CD14-positive monocyte (primary cell): ENCODE measurements at regions not wholly inside any gene's neighbourhood (a gene's known extent, or its start where the extent isn't known, plus 50 kb on each side); places are given as distances from the start of the nearest gene placed in this dataset.

Experiments used
- DNase-seq, 3 donors: peaks; one replicate each; pipeline ENCODE4 v3.0.0-alpha.2; 2011 to 2022
- H2AFZ ChIP-seq: 2 replicates; pipeline ENCODE4 v1.6.0; 2012; ENCODE audit warnings: mild to moderate bottlenecking, low read depth, low read length, inconsistent platforms; ENCODE audit not compliant: insufficient read depth, poor library complexity, severe bottlenecking
- H3K27ac ChIP-seq, 2 donors: 1 replicate in 1 of 2; 2 replicates in 1 of 2; pipeline ENCODE4 v1.5.1; 2012 to 2013; ENCODE audit warnings: low read length in 2 of 2, control low read depth in 1 of 2, inconsistent platforms in 1 of 2, low read depth in 1 of 2, mild to moderate bottlenecking in 1 of 2
- H3K27me3 ChIP-seq, 2 donors: one replicate each; pipeline versions ENCODE4 v1.6.0 to v1.6.1; 2011 to 2013; ENCODE audit warnings: low read length in 2 of 2; ENCODE audit not compliant: control insufficient read depth in 2 of 2, insufficient read depth in 2 of 2
- H3K36me3 ChIP-seq, 2 donors: replicated peaks in 1 of 2; 1 replicate in 1 of 2; 2 replicates in 1 of 2; pipeline versions ENCODE4 v1.5.1 to v1.6.1; 2012 to 2013; ENCODE audit warnings: low read length in 2 of 2, control low read depth in 1 of 2, inconsistent platforms in 1 of 2, mild to moderate bottlenecking in 1 of 2; ENCODE audit not compliant: insufficient read depth in 2 of 2, control insufficient read depth in 1 of 2
- H3K4me1 ChIP-seq, 2 donors: 1 replicate in 1 of 2; 2 replicates in 1 of 2; pipeline versions ENCODE4 v1.5.1 to v1.6.1; 2012 to 2013; ENCODE audit warnings: low read length in 2 of 2, control low read depth in 1 of 2, inconsistent platforms in 1 of 2, mild to moderate bottlenecking in 1 of 2, moderate library complexity in 1 of 2; ENCODE audit not compliant: insufficient read depth in 2 of 2, control insufficient read depth in 1 of 2
- H3K4me2 ChIP-seq: replicated peaks from 2 replicates; pipeline ENCODE3; 2012; ENCODE audit warnings: low read length, moderate library complexity, mild to moderate bottlenecking; ENCODE audit not compliant: poor library complexity, severe bottlenecking; ENCODE audit errors: extremely low read depth
- H3K4me3 ChIP-seq, 3 experiments: fragments of 200-600 bp in 1 of 3; sonication (generic) in 1 of 3; replicated peaks in 1 of 3; 1 replicate in 2 of 3; 2 replicates in 1 of 3; pipeline ENCODE4 v1.5.1; 2011 to 2013; ENCODE audit warnings: low read length in 3 of 3, mild to moderate bottlenecking in 3 of 3, control low read depth in 2 of 3, low read depth in 2 of 3, inconsistent platforms in 1 of 3, moderate library complexity in 1 of 3
- H3K79me2 ChIP-seq: 2 replicates; pipeline ENCODE4 v1.6.0; 2012; ENCODE audit warnings: mild to moderate bottlenecking, control low read depth, inconsistent platforms, low read length, moderate library complexity; ENCODE audit not compliant: insufficient read depth
- H3K9ac ChIP-seq: 2 replicates; pipeline ENCODE4 v1.6.0; 2017; ENCODE audit warnings: low read length, mild to moderate bottlenecking; ENCODE audit not compliant: insufficient read depth, poor library complexity, severe bottlenecking
- H3K9me3 ChIP-seq, 2 donors: replicated peaks in 1 of 2; 1 replicate in 1 of 2; 2 replicates in 1 of 2; pipeline versions ENCODE4 v1.5.1 to v1.6.1; 2012 to 2013; ENCODE audit warnings: low read length in 2 of 2, control low read depth in 1 of 2; ENCODE audit not compliant: control insufficient read depth in 1 of 2, insufficient read depth in 1 of 2
- H4K20me1 ChIP-seq: 2 replicates; pipeline ENCODE4 v1.6.0; 2012; ENCODE audit warnings: mild to moderate bottlenecking, low read length, control low read depth, moderate library complexity; ENCODE audit not compliant: insufficient read depth
- H3K27ac Mint-ChIP-seq, 7 donors: one replicate each; pipeline ENCODE4 v1.8.0; 2020; ENCODE audit warnings: mild to moderate bottlenecking in 7 of 7, mixed read lengths in 7 of 7, moderate library complexity in 6 of 7, inconsistent platforms in 2 of 7
- H3K27me3 Mint-ChIP-seq, 3 donors: one replicate each; pipeline ENCODE4 v1.8.0; 2021 to 2022; ENCODE audit warnings: low read depth in 3 of 3, mild to moderate bottlenecking in 3 of 3, mixed read lengths in 3 of 3, moderate library complexity in 3 of 3, inconsistent platforms in 1 of 3
- H3K36me3 Mint-ChIP-seq, 2 donors: one replicate each; pipeline ENCODE4 v1.8.0; 2020; ENCODE audit warnings: mixed read lengths in 2 of 2, inconsistent platforms in 1 of 2, mild to moderate bottlenecking in 1 of 2
- H3K4me1 Mint-ChIP-seq: one replicate; pipeline ENCODE4 v1.8.0; 2020; ENCODE audit warnings: mild to moderate bottlenecking, mixed read lengths
- H3K4me3 Mint-ChIP-seq, 2 donors: one replicate each; pipeline ENCODE4 v1.8.0; 2020; ENCODE audit warnings: mild to moderate bottlenecking in 2 of 2, mixed read lengths in 2 of 2, moderate library complexity in 1 of 2
- H3K9me3 Mint-ChIP-seq, 7 donors: one replicate each; pipeline ENCODE4 v1.8.0; 2020 to 2022; ENCODE audit warnings: mixed read lengths in 7 of 7, mild to moderate bottlenecking in 6 of 7, moderate library complexity in 6 of 7, inconsistent platforms in 2 of 7
- WGBS: methylation state at CpG from one replicate; pipeline ENCODE4 v1.1.5; 2013; ENCODE audit warnings: missing lambda C conversion rate; ENCODE audit not compliant: insufficient coverage; 5-methylcytosine and 5-hydroxymethylcytosine counted together
- intact Hi-C, 2 donors: fragments of 100-400 bp; cut with micrococcal nuclease; formaldehyde crosslinking; loops; one replicate each; pipeline versions ENCODE4 v1.15.0 to v1.15.1; 2023
- TF ChIP-seq, protein P1 (sequence below): fragments of 200-600 bp; IDR thresholded peaks from one replicate; pipeline ENCODE4 v1.8.0; 2022; ENCODE audit warnings: antibody characterized with exemption, mild to moderate bottlenecking

DNA sequence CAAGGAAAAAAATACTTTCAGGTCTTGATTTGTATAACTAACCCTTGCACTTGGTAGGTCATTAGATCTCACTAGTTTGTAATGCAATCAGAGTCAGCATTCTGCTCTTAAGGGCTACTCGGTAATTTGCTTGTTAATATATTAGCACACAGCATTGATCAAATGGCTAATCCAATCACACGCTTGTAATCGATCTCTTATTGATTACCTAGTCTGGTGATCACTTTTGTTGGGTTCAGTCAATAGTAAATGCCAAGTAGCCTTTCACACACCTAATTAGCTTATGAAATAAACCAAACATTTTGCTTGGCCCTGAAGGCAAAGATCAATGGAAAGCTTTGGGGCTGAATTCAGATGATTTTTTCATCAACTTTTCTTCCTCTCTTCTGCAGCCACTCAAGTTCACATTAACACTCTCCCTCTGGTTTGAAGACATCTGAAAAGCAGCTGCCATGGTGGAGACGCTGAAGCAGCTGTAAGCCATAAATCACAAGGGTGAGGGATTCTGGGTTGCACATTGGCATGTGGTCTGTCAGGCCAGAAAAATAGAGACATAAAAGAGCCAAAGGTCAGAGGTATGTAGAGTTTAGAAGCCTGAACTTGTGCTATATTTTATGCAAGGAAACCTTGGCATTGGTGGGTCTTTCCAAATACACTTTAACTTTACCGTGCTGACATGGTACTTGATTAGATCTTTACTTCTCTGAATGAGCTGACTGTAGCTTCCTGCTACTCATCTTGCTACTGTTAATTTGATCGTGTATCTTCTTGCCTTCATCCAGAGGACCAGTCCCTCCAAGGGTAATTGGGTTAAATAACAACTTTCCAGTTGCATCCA is 234.4 kb downstream of the SIM1 start:
- Histone ChIP-seq H3K79me2 (no peaks in the 10 kb centered on the region), H3K9me3 (no peaks in the 10 kb centered on the region), H3K4me2 (no peak overlapping the region), H3K36me3 (no peaks in the 10 kb centered on the region), H3K27me3 (peaks cover 21 to 23% of the 10 kb centered on the region in 2 donors), H3K4me1 (peaks cover 0 to 5% of the 10 kb centered on the region in 2 donors), H3K4me3 (no peak overlapping the region), H3K9ac (no peak overlapping the region), H4K20me1 (no peaks in the 10 kb centered on the region), H2AFZ (no peak overlapping the region), H3K27ac (no peak overlapping the region)
- no peak overlapping the region for H3K27ac Mint-ChIP-seq
- peaks cover 0 to 1% of the 10 kb centered on the region in 2 donors for H3K36me3 Mint-ChIP-seq
- TF ChIP-seq, protein P1, sequence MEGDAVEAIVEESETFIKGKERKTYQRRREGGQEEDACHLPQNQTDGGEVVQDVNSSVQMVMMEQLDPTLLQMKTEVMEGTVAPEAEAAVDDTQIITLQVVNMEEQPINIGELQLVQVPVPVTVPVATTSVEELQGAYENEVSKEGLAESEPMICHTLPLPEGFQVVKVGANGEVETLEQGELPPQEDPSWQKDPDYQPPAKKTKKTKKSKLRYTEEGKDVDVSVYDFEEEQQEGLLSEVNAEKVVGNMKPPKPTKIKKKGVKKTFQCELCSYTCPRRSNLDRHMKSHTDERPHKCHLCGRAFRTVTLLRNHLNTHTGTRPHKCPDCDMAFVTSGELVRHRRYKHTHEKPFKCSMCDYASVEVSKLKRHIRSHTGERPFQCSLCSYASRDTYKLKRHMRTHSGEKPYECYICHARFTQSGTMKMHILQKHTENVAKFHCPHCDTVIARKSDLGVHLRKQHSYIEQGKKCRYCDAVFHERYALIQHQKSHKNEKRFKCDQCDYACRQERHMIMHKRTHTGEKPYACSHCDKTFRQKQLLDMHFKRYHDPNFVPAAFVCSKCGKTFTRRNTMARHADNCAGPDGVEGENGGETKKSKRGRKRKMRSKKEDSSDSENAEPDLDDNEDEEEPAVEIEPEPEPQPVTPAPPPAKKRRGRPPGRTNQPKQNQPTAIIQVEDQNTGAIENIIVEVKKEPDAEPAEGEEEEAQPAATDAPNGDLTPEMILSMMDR = no peak
- no peak for DNase-seq
- WGBS = 92% methylated on average over 2 of the region's 6 CpGs
- intact Hi-C loops = no loop called here
- H3K4me3 Mint-ChIP-seq = peak overlapping the region in 1 of 2 donors; percentile 12
- H3K9me3 Mint-ChIP-seq = peaks cover 0 to 2% (median 0%) of the 10 kb centered on the region in 7 donors
- peaks cover 19 to 21% (median 21%) of the 10 kb centered on the region in 3 donors for H3K27me3 Mint-ChIP-seq
- H3K4me1 Mint-ChIP-seq = peaks cover 8% of the 10 kb centered on the region

DNA sequence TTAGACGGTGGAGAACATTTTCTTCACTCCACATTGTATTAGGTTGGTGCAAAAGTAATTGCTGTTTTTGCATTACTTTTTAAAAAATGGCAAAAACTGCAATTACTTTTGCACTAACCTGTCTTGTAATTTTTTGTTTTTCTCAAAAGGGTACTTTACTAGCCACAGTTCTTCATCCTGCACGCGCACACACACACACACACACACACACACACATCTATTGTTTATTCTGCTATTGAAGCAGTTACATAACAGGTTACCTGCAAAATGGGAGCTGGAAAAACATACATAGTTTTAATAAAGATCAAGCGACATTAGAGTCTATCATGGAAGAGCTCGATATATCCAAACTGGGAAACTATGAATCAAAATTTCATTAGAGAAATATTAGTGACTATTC is 235.2 kb downstream of the SIM1 start:
- H4K20me1 ChIP-seq = no peaks in the 10 kb centered on the region
- H3K27me3 ChIP-seq = peaks cover 20 to 23% of the 10 kb centered on the region in 2 donors
- peaks cover 0 to 5% of the 10 kb centered on the region in 2 donors for H3K4me1 ChIP-seq
- peak overlapping the region; percentile 67 for H3K4me2 ChIP-seq
- no CpG with 5 or more reads among the region's 5 CpGs for WGBS
- H3K27ac ChIP-seq = no peak overlapping the region
- H3K9me3 Mint-ChIP-seq = peaks cover 0 to 2% (median 0%) of the 10 kb centered on the region in 7 donors
- no peak overlapping the region for H3K27ac Mint-ChIP-seq
- no peak for DNase-seq
- no peaks in the 10 kb centered on the region for H3K36me3 ChIP-seq
- H3K36me3 Mint-ChIP-seq = peaks cover 0 to 1% of the 10 kb centered on the region in 2 donors
- H3K4me3 Mint-ChIP-seq = peak overlapping the region in 1 of 2 donors; percentile 86
- peaks cover 8% of the 10 kb centered on the region for H3K4me1 Mint-ChIP-seq
- H3K9ac ChIP-seq = no peak overlapping the region
- intact Hi-C loops = no loop called here
- peak overlapping the region in 1 of 3 experiments; percentile 56 for H3K4me3 ChIP-seq
- no peaks in the 10 kb centered on the region for H3K79me2 ChIP-seq
- peaks cover 19 to 21% (median 21%) of the 10 kb centered on the region in 3 donors for H3K27me3 Mint-ChIP-seq
- peak overlapping the region; percentile 64 for H2AFZ ChIP-seq
- H3K9me3 ChIP-seq = no peaks in the 10 kb centered on the region
- TF ChIP-seq, protein P1 = no peak
